ENCODE measurements at regions not wholly inside any gene's neighbourhood (a gene's known extent, or its start where the extent isn't known, plus 50 kb on each side); places are given as distances from the start of the nearest gene placed in this dataset.

DNA sequence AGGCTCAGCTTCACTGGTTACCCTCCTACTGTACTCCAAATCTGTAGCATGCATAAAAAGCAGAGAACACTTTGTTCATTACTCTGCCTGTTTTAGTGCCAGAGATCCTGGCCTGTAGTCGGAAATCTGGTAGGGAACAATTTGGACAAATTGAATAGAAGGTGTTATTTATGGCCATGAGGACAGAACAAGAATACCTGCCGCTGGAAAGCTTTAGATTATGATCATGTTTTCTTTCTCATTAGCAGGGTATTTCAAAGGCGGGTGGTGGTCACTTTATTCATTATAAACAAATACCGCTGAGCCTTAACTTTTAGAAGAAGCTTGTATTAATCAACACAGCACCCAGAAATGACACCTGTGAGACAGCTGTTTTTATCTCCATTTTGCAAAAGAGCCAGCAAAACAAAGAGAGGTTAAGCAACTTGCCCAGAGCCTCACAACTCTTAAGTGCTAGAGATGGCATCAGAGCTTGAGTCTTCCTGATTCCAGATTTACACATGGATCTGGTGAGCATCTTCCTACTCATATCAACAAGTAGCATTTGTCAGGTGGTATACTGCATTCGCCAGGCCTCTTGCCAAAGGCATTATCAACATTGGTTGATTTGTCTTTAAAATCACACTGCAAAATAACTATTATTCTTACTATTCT, 110.5 kb downstream of the LCA5 start:
- TF ChIP-seq, protein P1, sequence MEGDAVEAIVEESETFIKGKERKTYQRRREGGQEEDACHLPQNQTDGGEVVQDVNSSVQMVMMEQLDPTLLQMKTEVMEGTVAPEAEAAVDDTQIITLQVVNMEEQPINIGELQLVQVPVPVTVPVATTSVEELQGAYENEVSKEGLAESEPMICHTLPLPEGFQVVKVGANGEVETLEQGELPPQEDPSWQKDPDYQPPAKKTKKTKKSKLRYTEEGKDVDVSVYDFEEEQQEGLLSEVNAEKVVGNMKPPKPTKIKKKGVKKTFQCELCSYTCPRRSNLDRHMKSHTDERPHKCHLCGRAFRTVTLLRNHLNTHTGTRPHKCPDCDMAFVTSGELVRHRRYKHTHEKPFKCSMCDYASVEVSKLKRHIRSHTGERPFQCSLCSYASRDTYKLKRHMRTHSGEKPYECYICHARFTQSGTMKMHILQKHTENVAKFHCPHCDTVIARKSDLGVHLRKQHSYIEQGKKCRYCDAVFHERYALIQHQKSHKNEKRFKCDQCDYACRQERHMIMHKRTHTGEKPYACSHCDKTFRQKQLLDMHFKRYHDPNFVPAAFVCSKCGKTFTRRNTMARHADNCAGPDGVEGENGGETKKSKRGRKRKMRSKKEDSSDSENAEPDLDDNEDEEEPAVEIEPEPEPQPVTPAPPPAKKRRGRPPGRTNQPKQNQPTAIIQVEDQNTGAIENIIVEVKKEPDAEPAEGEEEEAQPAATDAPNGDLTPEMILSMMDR (conservative IDR thresholded peaks at IDR 0.05; ENCODE audit: low read depth, low read length): no peak
- TF ChIP-seq EZH2 (IDR thresholded peaks at IDR 0.05; ENCODE audit: borderline replicate concordance, low read depth, low read length, poor library complexity, severe bottlenecking): no peak

Measured in A673 (cell line).